Keratinocyte (primary cell): ENCODE measurements at regions not wholly inside any gene's neighbourhood (a gene's known extent, or its start where the extent isn't known, plus 50 kb on each side); places are given as distances from the start of the nearest gene placed in this dataset.
"Not testable (repeated sequence)": the region's sequence is repeated elsewhere in the genome, so short reads cannot be mapped to it uniquely, and the experiment has no call there.

Source experiments
- EZH2 ChIP-seq: IDR thresholded peaks from one replicate; pipeline ENCODE4 v1.6.1; 2012; ENCODE audit warnings: inconsistent platforms, mild to moderate bottlenecking, low read length, moderate library complexity
- TF ChIP-seq, protein P1 (sequence below), 3 experiments: IDR thresholded peaks in 1 of 3; conservative IDR thresholded peaks in 1 of 3; optimal IDR thresholded peaks in 1 of 3; 2 replicates in 2 of 3; 3 replicates in 1 of 3; pipeline versions ENCODE3 to v1.5.1; 2011; ENCODE audit warnings: low read length in 3 of 3, mild to moderate bottlenecking in 3 of 3, moderate library complexity in 2 of 3, control low read depth in 1 of 3, inconsistent platforms in 1 of 3; ENCODE audit not compliant: insufficient read depth in 2 of 3; ENCODE audit errors: extremely low read depth in 1 of 3

DNA sequence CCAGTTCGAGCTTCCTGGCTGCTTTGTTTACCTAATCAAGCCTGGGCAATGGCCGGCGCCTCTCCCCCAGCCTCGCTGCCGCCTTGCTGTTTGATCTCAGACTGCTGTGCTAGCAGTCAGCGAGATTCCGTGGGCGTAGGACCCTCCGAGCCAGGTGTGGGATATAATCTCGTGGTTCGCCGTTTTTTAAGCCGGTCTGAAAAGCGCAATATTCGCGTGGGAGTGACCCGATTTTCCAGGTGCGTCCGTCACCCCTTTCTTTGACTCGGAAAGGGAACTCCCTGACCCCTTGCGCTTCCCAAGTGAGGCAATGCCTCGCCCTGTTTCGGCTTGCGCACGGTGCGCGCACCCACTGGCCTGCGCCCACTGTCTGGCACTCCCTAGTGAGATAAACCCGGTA, 72.4 kb downstream of the TUBA3C start:
- TF ChIP-seq, protein P1, sequence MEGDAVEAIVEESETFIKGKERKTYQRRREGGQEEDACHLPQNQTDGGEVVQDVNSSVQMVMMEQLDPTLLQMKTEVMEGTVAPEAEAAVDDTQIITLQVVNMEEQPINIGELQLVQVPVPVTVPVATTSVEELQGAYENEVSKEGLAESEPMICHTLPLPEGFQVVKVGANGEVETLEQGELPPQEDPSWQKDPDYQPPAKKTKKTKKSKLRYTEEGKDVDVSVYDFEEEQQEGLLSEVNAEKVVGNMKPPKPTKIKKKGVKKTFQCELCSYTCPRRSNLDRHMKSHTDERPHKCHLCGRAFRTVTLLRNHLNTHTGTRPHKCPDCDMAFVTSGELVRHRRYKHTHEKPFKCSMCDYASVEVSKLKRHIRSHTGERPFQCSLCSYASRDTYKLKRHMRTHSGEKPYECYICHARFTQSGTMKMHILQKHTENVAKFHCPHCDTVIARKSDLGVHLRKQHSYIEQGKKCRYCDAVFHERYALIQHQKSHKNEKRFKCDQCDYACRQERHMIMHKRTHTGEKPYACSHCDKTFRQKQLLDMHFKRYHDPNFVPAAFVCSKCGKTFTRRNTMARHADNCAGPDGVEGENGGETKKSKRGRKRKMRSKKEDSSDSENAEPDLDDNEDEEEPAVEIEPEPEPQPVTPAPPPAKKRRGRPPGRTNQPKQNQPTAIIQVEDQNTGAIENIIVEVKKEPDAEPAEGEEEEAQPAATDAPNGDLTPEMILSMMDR (optimal IDR thresholded peaks at IDR 0.05 in 1 of 3, IDR thresholded peaks at IDR 0.05 in 1 of 3, conservative IDR thresholded peaks at IDR 0.05 in 1 of 3; ENCODE audit: extremely low read depth in 1 of 3, insufficient read depth in 2 of 3, low read length in 3 of 3) = not testable (repeated sequence)
- TF ChIP-seq EZH2 = not testable (repeated sequence)
